Right lobe of liver (tissue), 4 donors: ENCODE measurements at regions not wholly inside any gene's neighbourhood (a gene's known extent, or its start where the extent isn't known, plus 50 kb on each side); places are given as distances from the start of the nearest gene placed in this dataset.

Source experiments
- POLR2A ChIP-seq: fragments of 450-650 bp; IDR thresholded peaks from one replicate; pipeline ENCODE4 v1.6.1; 2017; ENCODE audit warnings: antibody characterized with exemption, mild to moderate bottlenecking
- TF ChIP-seq, protein P1 (sequence below), 4 donors: fragments of 200-600 bp in 3 of 4; fragments of 450-650 bp in 1 of 4; IDR thresholded peaks; one replicate each; pipeline versions ENCODE4 v1.5.1 to v1.8.0; 2016 to 2022; ENCODE audit warnings: antibody characterized with exemption in 4 of 4, mild to moderate bottlenecking in 2 of 4
- donor health status: DM: no; HTN: no; CAD: no.
- donor health status: DM: no; HTN: no; CAD: no.
- donor health status: DM: no; HTN: yes; CAD: no.

- TF ChIP-seq, protein P1, sequence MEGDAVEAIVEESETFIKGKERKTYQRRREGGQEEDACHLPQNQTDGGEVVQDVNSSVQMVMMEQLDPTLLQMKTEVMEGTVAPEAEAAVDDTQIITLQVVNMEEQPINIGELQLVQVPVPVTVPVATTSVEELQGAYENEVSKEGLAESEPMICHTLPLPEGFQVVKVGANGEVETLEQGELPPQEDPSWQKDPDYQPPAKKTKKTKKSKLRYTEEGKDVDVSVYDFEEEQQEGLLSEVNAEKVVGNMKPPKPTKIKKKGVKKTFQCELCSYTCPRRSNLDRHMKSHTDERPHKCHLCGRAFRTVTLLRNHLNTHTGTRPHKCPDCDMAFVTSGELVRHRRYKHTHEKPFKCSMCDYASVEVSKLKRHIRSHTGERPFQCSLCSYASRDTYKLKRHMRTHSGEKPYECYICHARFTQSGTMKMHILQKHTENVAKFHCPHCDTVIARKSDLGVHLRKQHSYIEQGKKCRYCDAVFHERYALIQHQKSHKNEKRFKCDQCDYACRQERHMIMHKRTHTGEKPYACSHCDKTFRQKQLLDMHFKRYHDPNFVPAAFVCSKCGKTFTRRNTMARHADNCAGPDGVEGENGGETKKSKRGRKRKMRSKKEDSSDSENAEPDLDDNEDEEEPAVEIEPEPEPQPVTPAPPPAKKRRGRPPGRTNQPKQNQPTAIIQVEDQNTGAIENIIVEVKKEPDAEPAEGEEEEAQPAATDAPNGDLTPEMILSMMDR (IDR thresholded peaks at IDR 0.05) = no peak
- no peak for TF ChIP-seq POLR2A
Observed at GRCh38 chr15:96073908-96074307, 256.6 kb upstream of the NR2F2 start.
